ENCODE measurements at regions not wholly inside any gene's neighbourhood (a gene's known extent, or its start where the extent isn't known, plus 50 kb on each side); places are given as distances from the start of the nearest gene placed in this dataset.

DNA sequence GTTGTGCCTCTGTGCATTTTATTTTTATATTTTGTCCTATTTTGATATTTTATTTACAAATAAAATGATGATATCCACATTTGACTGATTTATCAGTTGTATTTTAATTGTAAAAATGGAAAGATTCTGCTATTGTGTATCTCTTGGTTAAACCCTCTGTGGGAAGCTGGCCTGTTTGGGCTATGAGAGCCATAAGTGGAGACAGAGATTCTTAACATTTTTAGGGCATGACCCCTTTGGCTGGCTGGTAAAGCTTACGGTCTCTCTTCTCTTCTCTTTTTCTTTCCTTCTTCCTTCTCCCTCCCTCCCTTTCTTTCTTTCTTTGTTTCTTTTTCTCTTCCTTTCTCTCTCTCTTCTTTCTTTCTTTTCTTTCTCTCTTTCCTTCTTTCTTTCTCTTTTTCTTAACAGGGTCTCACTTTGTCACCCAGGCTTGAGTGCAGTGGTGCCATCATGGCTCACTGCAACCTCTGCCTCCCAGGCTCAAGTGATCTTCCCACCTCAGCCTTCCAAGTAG lies 172.3 kb upstream of the CDYL start:
- no peak for TF ChIP-seq POLR2A (IDR thresholded peaks at IDR 0.05)
- TF ChIP-seq, protein P1, sequence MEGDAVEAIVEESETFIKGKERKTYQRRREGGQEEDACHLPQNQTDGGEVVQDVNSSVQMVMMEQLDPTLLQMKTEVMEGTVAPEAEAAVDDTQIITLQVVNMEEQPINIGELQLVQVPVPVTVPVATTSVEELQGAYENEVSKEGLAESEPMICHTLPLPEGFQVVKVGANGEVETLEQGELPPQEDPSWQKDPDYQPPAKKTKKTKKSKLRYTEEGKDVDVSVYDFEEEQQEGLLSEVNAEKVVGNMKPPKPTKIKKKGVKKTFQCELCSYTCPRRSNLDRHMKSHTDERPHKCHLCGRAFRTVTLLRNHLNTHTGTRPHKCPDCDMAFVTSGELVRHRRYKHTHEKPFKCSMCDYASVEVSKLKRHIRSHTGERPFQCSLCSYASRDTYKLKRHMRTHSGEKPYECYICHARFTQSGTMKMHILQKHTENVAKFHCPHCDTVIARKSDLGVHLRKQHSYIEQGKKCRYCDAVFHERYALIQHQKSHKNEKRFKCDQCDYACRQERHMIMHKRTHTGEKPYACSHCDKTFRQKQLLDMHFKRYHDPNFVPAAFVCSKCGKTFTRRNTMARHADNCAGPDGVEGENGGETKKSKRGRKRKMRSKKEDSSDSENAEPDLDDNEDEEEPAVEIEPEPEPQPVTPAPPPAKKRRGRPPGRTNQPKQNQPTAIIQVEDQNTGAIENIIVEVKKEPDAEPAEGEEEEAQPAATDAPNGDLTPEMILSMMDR (IDR thresholded peaks at IDR 0.05): no peak
- TF ChIP-seq POLR2AphosphoS5 (IDR thresholded peaks at IDR 0.05): no peak

Data from transverse colon (tissue), 4 donors.